IPS DF 19.7 (cell line): ENCODE measurements at regions not wholly inside any gene's neighbourhood (a gene's known extent, or its start where the extent isn't known, plus 50 kb on each side); places are given as distances from the start of the nearest gene placed in this dataset.
"Not testable (repeated sequence)": the region's sequence is repeated elsewhere in the genome, so short reads cannot be mapped to it uniquely, and the experiment has no call there.

ENCODE experiments used
- DNase-seq: peaks from one replicate; pipeline ENCODE4 v3.0.0-alpha.2; 2013; ENCODE audit warnings: low read depth, low spot score

- no peak for DNase-seq
These were observed 1302.1 kb upstream of the GJE1 start for GRCh38 chr6:140830666-140831065.

GRCh38 chr6:140828856-140829255 lies 1303.9 kb upstream of the GJE1 start:
- no peak for DNase-seq

GRCh38 chr6:140827593-140827992 lies 1305.1 kb upstream of the GJE1 start:
- no peak for DNase-seq

- no peak for DNase-seq
These were observed 1307.0 kb upstream of the GJE1 start for GRCh38 chr6:140825731-140826130.

- DNase-seq: no peak
These were observed 1308.1 kb upstream of the GJE1 start for GRCh38 chr6:140824595-140824994.

- no peak for DNase-seq
These were observed 1311.5 kb upstream of the GJE1 start for GRCh38 chr6:140821196-140821595.

GRCh38 chr6:140817176-140817575 lies 1315.5 kb upstream of the GJE1 start:
- DNase-seq: no peak

GRCh38 chr6:140816681-140817080 lies 1316.0 kb upstream of the GJE1 start:
- no peak for DNase-seq

GRCh38 chr6:140812636-140813035 lies 1320.1 kb upstream of the GJE1 start:
- no peak for DNase-seq

- DNase-seq: no peak
These were observed 1321.1 kb upstream of the GJE1 start for GRCh38 chr6:140811642-140812041.

- no peak for DNase-seq
These were observed 1323.0 kb upstream of the GJE1 start for GRCh38 chr6:140809694-140810101.

GRCh38 chr6:140806431-140806830 lies 1326.3 kb upstream of the GJE1 start:
- DNase-seq: no peak

GRCh38 chr6:140794544-140794943 lies 1338.2 kb upstream of the GJE1 start:
- no peak for DNase-seq

- no peak for DNase-seq
These were observed 1342.6 kb upstream of the GJE1 start for GRCh38 chr6:140790109-140790508.

- DNase-seq: no peak
These were observed 1343.3 kb upstream of the GJE1 start for GRCh38 chr6:140789466-140789865.

- no peak for DNase-seq
These were observed 1346.8 kb upstream of the GJE1 start for GRCh38 chr6:140785926-140786325.

- DNase-seq: no peak
These were observed 1348.2 kb upstream of the GJE1 start for GRCh38 chr6:140784573-140784972.

GRCh38 chr6:140783504-140783903 lies 1349.2 kb upstream of the GJE1 start:
- not testable (repeated sequence) for DNase-seq

GRCh38 chr6:140782941-140783340 lies 1349.8 kb upstream of the GJE1 start:
- no peak for DNase-seq

- no peak for DNase-seq
These were observed 1352.6 kb upstream of the GJE1 start for GRCh38 chr6:140779991-140780596.

GRCh38 chr6:140779341-140779740 lies 1353.4 kb upstream of the GJE1 start:
- DNase-seq: no peak

- DNase-seq: no peak
These were observed 1354.9 kb upstream of the GJE1 start for GRCh38 chr6:140777780-140778179.

GRCh38 chr6:140775061-140775460 lies 1357.7 kb upstream of the GJE1 start:
- no peak for DNase-seq

GRCh38 chr6:140774080-140774505 lies 1358.6 kb upstream of the GJE1 start:
- no peak for DNase-seq
